HEK293 (cell line): ENCODE measurements at regions not wholly inside any gene's neighbourhood (a gene's known extent, or its start where the extent isn't known, plus 50 kb on each side); places are given as distances from the start of the nearest gene placed in this dataset.

Experiments
- ATF2 ChIP-seq: fragments of 450-650 bp; formaldehyde crosslinking; IDR thresholded peaks from 2 replicates; pipeline ENCODE4 v1.5.1; 2016; ENCODE audit warnings: missing biosample characterization, missing genetic modification characterization, low read depth
- CTCF ChIP-seq: fragments of 450-650 bp; formaldehyde crosslinking; IDR thresholded peaks from 2 replicates; pipeline ENCODE4 v1.5.1; 2016; ENCODE audit warnings: missing biosample characterization, missing genetic modification characterization
- HIC1 ChIP-seq: fragments of 450-650 bp; formaldehyde crosslinking; IDR thresholded peaks from 2 replicates; pipeline ENCODE4 v1.5.1; 2016; ENCODE audit warnings: missing biosample characterization, missing genetic modification characterization
- MEIS1 ChIP-seq: sonication (generic); formaldehyde crosslinking; IDR thresholded peaks from 2 replicates; pipeline ENCODE4 v1.8.1; 2022; ENCODE audit warnings: missing genetic modification reagents, mild to moderate bottlenecking, borderline replicate concordance
- PRDM10 ChIP-seq: fragments of 450-650 bp; formaldehyde crosslinking; IDR thresholded peaks from 2 replicates; pipeline ENCODE4 v1.5.1; 2016; ENCODE audit warnings: missing biosample characterization, missing genetic modification characterization
- YY1 ChIP-seq: fragments of 450-650 bp; formaldehyde crosslinking; IDR thresholded peaks from 2 replicates; pipeline ENCODE4 v1.5.1; 2018; ENCODE audit warnings: missing biosample characterization, missing genetic modification characterization
- ZNF155 ChIP-seq: fragments of 450-650 bp; formaldehyde crosslinking; IDR thresholded peaks from 2 replicates; pipeline ENCODE4 v1.5.1; 2016; ENCODE audit warnings: missing biosample characterization, missing genetic modification characterization
- ZNF157 ChIP-seq: fragments of 450-650 bp; formaldehyde crosslinking; IDR thresholded peaks from 2 replicates; pipeline ENCODE4 v1.5.1; 2016; ENCODE audit warnings: missing biosample characterization, missing genetic modification characterization
- ZNF274 ChIP-seq, 2 experiments: fragments of 200-500 bp in 1 of 2; fragments of 450-650 bp in 1 of 2; sonication (Bioruptor generic) in 1 of 2; formaldehyde crosslinking in 1 of 2; IDR thresholded peaks; 2 replicates each; pipeline versions ENCODE4 v1.5.1 to v1.6.1; 2014 to 2016; ENCODE audit warnings: borderline replicate concordance in 1 of 2, inconsistent platforms in 1 of 2, low read length in 1 of 2, missing biosample characterization in 1 of 2, missing genetic modification characterization in 1 of 2
- ZNF791 ChIP-seq: fragments of 450-650 bp; formaldehyde crosslinking; IDR thresholded peaks from 2 replicates; pipeline ENCODE4 v1.5.1; 2016; ENCODE audit warnings: missing biosample characterization, missing genetic modification characterization
- ZNF792 ChIP-seq: fragments of 450-650 bp; formaldehyde crosslinking; IDR thresholded peaks from 2 replicates; pipeline ENCODE4 v1.5.1; 2016; ENCODE audit warnings: missing biosample characterization, missing genetic modification characterization

GRCh38 chr18:42640160-42640559 is 475.3 kb downstream of the RIT2 start:
- TF ChIP-seq PRDM10 (tag by site-specific recombination) (no peak), ATF2 (tag by site-specific recombination) (no peak), YY1 (tag by site-specific recombination) (no peak), CTCF (no peak), HIC1 (tag by site-specific recombination) (no peak), MEIS1 (CRISPR knock-in tag) (no peak), ZNF155 (tag by site-specific recombination) (no peak), ZNF274 (IDR thresholded peaks at IDR 0.05; ENCODE audit: low read length) (no peak), ZNF274 (tag by site-specific recombination; IDR thresholded peaks at IDR 0.05; ENCODE audit: borderline replicate concordance) (no peak), ZNF792 (tag by site-specific recombination) (no peak), ZNF791 (tag by site-specific recombination) (no peak), ZNF157 (tag by site-specific recombination) (no peak)
